CD4-positive, alpha-beta T cell treated with Interleukin-6 for 4 hours (primary cell): ENCODE measurements at regions not wholly inside any gene's neighbourhood (a gene's known extent, or its start where the extent isn't known, plus 50 kb on each side); places are given as distances from the start of the nearest gene placed in this dataset.
A peak's percentile ranks its signal among the peaks of the same experiment; 100 is the strongest.

Experiments used
- DNase-seq: peaks from one replicate; pipeline ENCODE4 v3.0.0-alpha.2; 2020; ENCODE audit warnings: mixed read lengths

DNA sequence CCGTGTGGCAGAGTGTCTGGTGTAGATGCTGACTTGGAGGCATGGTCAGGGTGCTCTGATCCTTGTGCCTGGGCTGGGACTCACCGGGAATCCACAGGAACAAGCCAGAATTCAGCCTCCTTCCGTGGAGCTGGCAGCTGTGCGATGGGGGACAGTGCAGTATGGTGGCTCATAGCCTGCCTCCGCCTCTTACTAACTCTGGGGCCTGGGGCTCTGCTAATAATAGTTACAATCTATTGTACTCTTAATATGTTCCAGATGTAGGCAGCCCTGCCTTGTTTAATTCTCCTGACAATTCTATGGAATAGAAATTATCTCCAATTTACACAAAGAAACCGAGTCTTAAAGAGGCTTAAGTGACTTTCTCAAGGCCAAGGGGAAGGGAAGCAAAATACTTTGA lies 77.6 kb downstream of the PCDH1 start:
- DNase-seq: no peak

DNA sequence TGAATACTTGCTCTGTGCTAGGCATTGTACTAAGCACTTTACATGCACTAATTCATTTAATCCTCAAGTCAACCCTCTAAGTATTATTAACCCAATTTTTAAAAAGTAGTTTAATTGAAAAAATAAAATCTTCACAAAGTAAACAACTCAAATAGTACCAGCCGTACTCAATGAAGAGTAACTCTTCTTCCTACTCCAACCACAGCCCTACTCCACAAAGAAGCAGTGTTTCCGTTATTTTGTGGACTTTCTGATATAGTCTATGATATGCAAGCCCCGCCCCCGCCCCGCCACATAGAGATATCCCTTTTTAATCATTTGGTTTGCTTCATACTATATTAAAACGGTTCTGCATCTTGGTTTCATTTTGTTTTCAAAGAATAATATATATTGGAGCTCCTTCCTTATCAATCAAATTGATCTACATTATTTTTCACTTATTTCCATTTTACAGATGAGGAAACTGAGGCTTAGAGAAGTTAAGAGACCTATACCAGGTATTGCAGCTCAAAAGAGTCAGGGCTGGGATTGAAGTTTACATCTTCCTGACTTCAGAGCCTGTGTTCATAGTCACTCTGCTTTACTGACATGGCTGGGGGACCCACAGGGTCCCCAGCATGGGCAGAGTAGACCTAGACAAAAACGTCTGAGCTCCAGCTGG lies 78.6 kb downstream of the PCDH1 start:
- peak; percentile 4 for DNase-seq

DNA sequence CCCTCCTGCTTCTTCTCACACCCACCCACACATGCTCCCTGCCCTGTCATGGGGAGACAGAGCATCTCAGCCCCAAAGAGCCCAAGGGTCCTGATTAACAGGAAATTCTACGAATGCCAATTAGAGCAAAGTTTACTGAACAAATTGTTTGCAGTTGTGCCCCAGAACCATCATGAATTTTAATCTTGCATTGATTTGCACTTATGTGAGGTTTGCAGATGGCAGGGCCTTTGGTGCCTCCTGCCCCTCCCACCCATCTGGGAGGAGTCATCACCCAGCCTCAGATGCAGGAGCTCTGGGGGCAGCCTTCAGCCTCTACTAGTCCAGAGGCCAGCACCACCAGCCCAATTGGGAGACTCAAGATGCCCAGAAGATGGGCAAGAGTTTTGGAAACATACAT lies 80.8 kb downstream of the PCDH1 start:
- DNase-seq: no peak

DNA sequence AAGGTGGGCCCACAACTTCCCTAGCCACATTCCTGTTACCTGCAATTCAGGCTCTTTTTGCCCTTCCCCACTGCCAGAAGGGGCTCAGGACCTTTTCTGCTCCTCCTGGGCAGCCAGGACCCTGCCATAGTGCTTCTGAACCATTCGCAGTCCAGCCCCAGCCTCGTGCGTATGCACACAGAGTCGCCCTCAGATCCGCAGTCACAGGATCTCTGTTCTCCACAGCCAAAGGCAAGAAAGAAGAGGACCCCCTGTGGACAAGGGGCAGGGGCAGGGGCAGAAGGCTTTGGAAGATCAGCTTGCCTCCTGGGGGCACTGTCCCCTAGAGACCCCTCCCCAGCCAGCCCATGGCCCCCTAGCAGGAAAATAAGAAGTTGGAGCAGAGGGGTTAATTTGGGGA lies 82.8 kb downstream of the PCDH1 start:
- DNase-seq: no peak

DNA sequence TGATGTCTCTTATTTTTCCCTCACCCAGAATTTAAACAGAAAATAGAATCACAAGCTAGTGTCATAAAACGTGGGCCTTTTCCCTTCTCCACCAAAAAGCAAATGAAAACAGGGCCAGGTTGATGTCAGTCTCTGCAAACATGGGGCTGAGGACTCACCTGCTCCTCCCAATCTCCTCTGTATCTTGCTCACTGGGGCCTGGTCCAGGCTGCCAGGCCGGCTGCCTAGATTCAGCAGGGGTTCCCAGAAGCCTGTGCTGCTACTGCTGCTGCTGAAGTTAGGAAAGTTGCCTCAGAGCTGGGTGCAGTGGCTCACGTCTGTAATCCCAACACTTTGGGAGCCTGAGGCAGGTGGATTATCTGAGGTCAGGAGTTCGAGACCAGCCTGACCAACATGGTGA lies 84.3 kb downstream of the PCDH1 start:
- no peak for DNase-seq

DNA sequence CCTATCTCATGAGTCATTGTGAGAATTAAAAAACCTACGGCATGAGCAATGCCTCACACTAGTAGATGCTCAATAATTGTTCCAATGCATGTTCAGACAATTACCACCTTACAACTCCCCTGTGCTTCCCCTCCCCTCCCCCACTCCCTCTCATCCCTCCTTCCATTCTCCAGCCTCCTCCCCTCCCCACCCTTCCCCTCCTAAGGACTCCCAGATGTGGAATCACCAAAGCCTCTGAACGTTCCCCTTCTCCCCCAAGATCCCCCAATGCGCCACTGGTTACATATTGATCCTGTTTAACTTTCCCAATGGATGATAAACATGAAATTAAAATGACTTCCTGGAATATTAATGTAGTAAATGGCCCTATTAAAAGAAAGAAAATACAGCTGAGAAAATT lies 84.8 kb downstream of the PCDH1 start:
- DNase-seq: no peak

DNA sequence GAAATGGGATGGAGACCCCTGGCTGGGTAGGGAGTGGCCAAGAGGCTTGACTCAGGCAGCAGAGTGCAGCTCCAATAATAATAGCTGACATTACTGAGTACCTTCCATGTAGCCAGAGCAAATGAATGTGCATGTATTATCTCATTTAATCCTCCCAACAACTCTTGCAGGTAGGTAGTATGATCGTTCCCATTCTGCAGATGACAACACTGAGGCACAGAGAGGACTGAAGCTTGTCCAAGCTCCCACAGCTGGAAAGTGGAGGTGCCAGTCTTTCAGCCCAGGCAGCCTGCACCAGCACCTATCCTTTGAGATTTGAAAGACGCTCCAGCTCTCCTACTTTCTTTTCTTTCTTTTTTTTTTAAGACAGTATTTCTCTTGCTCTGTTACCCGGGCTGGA lies 87.6 kb downstream of the PCDH1 start:
- DNase-seq: no peak

DNA sequence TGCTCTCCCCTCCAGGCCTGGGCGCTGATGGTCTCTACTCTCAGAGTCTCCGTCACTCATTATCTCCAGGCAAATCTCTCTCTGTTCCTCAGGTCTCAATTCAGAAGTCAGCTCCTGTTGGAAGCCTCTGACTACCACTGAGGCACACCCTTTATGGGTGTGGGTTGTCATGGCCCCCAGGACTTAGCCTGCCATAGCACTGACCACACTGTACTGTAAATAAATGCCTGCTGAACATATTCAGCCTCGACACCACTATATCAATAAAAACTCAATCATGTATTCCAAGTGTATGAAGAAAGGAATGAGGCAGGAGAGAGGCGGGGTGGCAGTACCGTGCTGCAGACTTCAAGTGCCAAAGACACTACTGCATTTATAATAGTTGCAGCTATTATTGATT lies 88.9 kb downstream of the PCDH1 start:
- no peak for DNase-seq

DNA sequence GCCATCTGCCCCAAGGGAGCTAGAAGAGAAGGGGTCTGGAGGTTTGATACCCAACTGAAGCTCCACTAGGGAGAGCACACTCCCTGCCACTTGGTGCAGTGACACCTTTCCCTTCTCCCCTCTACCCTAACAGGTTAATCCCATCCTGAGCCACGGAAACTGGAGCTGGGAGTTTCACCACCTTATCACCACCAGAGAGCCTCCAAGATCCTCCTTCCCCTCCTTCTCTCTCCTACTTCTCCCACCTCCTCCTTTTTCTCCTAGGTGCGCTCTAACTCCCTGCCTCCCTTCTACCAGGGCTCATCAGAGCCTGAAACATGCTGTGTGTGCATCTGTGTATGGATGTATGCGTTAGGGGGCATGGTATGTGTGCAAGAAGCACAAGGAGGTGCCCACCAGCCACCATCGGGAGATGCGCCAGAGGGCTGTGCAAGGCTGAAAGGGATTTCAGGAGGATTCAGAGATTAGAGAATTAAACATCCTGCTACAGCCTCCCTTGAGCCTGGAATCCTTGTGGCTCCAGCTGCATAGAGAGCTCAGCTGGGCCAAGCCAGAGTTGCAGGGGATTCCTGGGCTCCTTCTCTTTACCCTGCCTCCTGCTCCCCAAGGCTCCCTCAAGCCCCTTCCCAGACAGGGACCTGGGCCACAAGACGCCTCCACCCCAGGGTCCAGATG lies 89.8 kb downstream of the PCDH1 start:
- DNase-seq: no peak

DNA sequence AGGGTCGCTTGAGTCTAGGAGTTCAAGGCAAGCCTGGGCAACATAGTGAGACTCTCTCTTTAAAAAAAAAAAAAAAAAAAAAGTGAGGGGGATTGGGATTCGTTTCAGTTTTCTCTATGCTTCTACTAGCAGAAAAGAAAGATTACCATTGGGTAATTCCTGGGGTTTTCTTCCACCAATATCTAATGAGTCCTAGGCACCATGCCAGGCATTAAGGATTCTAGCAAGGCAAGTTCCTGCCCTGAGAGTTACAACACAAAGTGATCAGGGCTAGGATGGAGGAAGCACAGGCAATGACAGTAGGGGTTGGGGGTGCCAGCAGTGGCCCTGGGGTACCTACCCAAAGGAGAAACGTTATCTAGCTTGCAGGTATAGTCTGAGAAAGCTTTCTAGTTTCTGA lies 90.8 kb downstream of the PCDH1 start:
- no peak for DNase-seq

DNA sequence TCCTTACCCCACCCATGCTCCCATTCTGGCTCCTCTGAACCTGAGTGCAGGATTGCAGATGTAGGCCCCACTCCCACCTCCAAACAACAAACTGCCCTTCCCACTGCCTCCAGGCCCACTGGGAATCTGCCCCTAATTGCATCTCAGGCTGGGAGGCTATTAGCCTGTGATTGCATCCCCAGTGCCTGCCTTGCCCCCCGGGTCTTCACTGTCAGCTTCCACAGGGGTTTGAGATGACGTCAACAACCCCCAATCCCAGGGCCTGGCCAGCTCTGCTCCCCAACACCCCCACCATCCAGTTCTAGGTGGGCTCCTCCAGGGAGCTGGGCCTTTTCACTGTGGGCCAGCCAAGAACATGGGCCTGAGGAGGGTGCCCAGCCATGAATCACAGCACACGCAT lies 91.5 kb downstream of the PCDH1 start:
- no peak for DNase-seq

DNA sequence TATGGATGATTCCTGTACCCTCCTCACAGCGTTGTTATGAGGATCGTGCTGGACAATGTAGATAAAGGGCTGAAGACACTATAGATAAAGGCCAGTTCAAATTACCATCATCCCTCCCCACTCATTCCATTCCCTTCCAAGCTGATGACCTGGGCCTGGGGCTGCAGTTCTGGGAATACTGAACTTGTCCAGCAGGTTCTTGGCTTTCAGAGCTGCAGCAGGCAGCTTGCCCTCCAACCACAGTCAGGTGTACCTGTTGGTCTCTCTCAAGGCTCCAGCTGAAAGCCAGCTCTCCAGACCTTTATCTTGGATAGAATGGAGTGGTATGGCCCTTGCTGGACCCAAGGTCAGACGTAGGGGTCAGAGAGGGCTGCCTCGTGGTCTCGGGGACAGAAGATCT lies 92.5 kb downstream of the PCDH1 start:
- DNase-seq: no peak

DNA sequence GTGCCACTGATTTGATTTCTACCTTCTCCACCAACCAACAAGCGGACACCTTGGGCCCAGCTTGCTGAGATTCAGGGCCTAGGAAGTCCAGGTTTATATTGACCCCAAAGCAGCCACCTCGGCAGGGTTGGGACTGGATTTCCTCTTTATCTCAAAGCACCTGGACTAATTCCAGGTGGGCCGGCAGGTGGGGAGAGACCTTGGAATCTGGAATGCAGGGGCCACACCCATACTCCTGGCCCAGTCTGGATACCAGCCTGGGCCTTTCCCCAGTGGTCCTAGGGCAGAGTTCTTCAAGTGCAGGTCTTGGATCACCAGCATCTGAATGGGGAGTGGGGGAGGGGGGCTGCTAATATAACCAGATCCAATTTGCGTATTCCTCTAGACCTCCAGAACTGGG lies 93.1 kb downstream of the PCDH1 start:
- no peak for DNase-seq

DNA sequence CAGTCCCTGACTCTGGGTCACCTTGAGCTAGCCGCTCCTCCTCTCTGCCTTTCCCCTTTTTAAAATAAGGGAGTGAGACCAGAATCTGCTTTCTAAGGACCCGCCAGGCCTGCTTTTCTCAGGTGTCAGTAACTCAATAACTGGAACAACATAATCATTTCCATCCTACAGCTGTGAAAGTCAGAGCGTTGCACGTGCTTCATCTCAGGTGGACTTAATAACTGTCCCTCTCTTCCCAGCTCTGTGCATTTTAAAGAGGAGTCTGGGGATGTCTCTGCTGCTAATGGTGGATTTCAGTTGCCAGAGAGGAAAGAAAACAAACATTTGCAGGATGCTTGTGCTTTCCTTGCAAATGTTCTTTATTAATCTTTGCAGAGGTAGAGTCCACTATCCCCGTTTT lies 93.7 kb downstream of the PCDH1 start:
- no peak for DNase-seq

DNA sequence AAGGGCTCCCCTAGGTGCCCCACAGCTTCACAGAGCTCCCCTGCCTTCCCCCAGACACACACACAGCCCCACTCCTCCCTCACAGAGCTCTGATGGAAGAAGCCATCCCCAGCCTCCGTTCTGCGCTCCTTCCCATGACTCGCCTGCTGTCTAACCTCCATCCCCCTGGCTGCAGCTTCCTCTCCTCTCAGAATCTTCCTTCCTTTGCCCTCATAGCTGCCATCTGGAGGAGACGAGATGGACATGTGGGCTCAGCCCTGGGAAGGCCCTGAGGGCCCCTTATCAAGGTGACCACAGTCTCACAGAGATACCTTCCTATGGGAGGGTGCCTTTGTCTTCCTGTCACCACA lies 94.3 kb downstream of the PCDH1 start:
- DNase-seq: no peak

DNA sequence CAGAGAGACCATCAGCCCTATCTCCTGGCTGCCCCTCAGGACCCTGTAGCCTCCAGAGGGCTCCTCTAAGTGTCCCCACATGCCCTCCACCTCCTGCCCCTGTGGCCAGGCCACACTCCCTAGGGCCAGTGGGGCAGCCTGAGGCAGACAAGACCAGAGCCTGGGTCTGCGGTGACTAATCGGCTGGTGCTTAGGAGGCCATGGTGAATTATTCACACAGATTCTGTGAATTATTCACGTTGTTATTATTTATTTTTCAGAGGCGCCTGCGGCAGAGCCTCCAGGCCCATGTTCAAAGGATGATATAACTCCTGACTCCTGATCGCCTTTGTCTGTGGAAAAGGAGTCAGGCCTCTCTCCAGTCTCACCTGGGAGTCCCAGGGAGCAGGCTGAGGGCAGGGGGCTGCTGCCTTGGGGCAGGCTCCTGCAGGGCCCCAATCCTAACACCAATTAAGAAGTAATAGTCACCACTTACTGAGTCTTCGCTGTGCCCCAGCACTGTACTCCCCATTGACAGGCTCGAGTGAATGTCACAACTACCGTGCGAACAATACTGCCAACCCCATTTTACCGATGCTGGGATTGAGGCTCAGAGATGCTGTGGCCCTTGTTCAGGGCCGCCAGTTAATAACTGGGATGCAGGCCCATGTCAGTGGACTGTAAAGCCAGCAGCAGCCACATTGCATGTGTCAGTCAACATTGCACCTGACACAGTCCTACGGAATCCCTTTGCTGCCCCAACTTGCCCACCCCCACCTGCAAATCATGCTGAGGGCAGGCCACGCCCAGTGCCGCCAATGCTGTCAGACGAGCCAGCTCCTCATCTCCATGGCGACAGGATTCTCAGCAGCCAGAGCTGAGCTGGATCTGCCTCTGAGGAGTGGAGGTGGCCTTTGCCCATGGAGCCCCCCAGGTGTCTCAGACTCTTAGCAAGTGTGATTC lies 94.9 kb downstream of the PCDH1 start:
- no peak for DNase-seq

DNA sequence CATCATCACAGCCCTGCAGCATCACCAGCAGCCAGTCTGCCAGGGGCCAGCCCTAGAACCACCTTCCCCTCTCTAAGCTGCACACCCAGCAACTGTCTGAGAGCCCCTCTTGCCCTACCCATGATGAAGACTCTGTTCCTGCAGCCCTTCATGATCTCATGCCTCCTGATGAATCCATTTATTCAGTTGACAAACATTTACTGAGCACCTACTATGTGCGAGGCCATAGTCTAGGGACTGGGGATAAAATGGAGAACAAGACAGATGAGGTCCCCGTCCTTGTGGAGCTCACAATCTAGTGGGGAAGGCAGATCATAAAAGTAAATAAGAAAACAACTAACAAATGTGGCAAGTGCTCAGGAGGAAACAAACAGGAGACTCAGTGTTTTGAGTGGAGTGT lies 96.3 kb downstream of the PCDH1 start:
- no peak for DNase-seq

DNA sequence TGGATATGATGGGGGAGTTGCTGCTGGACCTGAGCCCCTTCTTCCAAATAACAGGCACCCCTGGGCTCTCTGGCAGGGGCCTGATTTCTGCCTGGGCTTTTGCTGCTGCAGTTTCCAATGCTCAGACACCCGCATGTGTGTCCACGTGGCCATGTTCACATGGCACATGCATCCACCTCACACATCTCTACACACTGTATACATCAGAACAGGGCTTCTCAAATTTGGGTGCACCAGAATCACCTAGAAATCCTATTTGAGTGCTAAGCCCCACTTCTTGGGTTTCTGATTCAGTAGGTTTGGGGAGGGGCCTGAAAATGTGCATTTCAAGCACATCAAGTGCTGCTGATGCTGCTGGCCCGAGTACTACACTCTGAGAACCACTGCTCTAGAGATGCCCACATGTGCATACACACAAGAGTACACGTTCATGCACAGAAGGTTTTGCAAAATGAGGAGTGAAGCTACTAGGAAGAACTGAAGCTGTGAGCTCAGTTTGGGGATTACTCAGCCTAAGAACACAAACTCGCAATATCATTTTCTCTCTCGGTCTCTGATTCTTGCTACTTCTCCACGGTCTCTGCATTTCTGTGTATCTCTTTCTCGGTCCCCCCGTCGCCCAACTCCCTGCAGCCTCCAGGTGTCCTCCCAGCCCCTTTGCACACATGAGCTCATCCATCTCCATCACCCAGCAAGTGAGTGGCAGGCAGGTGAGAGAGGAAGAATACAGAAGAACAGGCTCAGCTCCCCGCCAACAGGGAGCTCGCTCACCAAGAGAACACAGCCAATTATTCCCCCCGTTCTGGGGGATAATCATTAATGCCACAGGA lies 97.0 kb downstream of the PCDH1 start:
- no peak for DNase-seq

DNA sequence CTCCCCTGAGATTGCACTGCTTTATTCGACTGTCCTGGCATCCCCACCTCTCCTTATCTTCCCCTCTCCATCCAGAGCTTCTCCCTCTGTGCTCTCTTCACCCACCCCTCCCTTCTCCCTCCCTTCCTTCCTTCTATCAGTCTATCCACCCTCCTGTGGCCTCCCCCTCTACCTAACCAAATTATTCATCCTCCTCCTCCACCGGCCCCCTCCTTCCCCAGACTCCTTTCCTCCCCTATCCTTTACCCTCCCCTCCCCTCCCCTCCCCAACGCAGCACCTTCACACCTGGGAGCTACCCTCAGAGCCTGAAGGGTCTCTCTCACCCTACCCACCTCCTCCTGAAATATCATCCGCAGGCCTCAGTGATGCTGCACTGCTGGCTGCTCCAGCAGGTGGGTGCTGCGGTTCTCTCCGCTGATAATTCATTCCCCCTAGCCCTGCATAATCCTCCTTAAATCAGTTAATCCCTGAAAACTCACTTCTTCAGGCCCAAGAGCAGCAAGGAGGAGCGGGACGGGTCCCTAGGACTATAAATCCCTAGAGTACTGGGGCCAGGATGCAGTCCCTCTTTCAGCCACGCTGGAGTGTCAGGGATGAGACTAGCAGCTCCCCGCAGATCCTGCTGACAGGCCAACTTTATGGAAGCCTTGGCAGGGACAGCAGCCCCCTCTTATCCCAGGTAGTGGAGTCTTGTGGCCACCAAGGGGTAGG lies 97.8 kb downstream of the PCDH1 start:
- DNase-seq: no peak

DNA sequence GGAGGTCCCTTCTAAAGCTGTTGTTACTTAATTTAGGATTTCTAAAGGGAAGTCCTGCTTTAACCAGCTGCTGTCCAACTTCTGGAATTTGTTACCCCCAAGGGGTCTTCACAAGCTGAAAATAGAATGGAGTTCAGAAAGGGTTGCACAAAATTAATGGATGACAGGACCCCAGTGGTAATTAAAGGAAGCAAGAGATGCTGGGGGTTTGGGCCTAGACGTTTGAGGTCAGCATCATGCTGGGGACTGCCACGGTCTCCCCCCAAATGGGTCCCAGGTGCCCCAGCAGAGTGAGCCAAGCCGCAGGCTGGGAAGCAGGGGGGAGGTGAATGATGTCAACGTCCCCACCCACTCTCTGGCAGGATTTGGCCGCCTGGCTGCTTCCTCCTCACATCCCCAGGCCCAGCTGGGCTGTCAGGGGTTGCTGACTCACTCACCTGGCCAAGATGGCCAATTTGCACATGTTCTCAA lies 97.5 kb upstream of the ARAP3 start:
- DNase-seq: no peak

DNA sequence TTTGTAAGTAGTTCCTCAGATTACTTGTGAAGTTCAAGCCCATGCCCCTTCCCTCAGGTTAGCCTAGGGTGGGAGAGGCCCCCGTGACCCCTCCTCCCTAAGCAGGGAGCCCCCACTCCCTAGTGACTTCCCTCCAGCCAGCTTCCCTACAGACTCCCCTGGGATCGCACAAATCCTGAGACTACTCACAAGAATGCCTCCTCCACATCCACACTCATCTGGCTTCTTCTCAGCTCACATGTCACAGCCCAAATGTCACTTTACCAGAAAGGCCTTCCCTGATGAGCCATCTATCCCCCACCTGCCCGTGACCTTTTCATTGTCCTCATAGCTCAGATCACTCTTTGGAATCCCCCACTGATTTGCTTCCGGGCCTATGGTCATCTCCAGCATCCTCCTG lies 96.7 kb upstream of the ARAP3 start:
- no peak for DNase-seq

DNA sequence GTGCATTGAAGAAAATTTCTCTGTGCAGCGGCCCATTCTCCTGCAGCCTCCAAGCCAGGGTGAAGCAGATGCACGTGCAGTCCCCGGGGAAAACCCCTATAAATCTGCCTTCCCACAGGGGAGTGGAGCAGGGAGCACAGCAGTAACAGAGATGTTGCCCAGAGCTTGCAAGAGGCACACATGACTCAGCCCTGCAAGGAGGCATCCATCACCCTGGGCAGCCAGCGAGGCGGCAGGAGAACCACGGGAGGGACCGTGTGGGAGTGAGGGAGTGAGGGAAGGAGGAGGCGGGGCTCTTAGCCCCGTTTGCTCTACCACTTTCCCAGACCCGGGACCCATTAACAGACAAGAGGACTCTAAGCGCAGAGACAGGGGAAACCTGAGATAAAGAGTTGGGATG lies 96.2 kb upstream of the ARAP3 start:
- DNase-seq: no peak
